NOMO-1 treated with DMSO at 0.1 percent for 48 hours (cell line): ENCODE measurements at regions not wholly inside any gene's neighbourhood (a gene's known extent, or its start where the extent isn't known, plus 50 kb on each side); places are given as distances from the start of the nearest gene placed in this dataset.

ENCODE experiments used
- DNase-seq: peaks from one replicate; lab custom pipeline; 2025; ENCODE audit not compliant: unreplicated experiment; lab: John Stamatoyannopoulos, UW

GRCh38 chr14:28515571-28515970, 251.0 kb upstream of the FOXG1 start:
- no peak for DNase-seq

GRCh38 chr14:28536889-28537288, 229.7 kb upstream of the FOXG1 start:
- no peak for DNase-seq

- no peak for DNase-seq
Measured at GRCh38 chr14:28542040-28542439, 224.5 kb upstream of the FOXG1 start.

GRCh38 chr14:28565345-28565744, 201.2 kb upstream of the FOXG1 start:
- DNase-seq, result no peak

- DNase-seq, result no peak
Measured at GRCh38 chr14:28570391-28570790, 196.2 kb upstream of the FOXG1 start.

GRCh38 chr14:28571636-28572035, 195.0 kb upstream of the FOXG1 start:
- no peak for DNase-seq

GRCh38 chr14:28576523-28576922, 190.1 kb upstream of the FOXG1 start:
- no peak for DNase-seq

GRCh38 chr14:28577187-28577586, 189.4 kb upstream of the FOXG1 start:
- DNase-seq, result no peak

- no peak for DNase-seq
Measured at GRCh38 chr14:28577711-28578131, 188.9 kb upstream of the FOXG1 start.

- DNase-seq, result no peak
Measured at GRCh38 chr14:28584951-28585350, 181.6 kb upstream of the FOXG1 start.

- no peak for DNase-seq
Measured at GRCh38 chr14:28589792-28590191, 176.8 kb upstream of the FOXG1 start.

GRCh38 chr14:28596391-28596790, 170.2 kb upstream of the FOXG1 start:
- DNase-seq, result no peak

- DNase-seq, result no peak
Measured at GRCh38 chr14:28599191-28599590, 167.4 kb upstream of the FOXG1 start.

GRCh38 chr14:28599605-28600004, 167.0 kb upstream of the FOXG1 start:
- no peak for DNase-seq

- DNase-seq, result no peak
Measured at GRCh38 chr14:28603606-28604005, 163.0 kb upstream of the FOXG1 start.

- no peak for DNase-seq
Measured at GRCh38 chr14:28607661-28608060, 158.9 kb upstream of the FOXG1 start.

- no peak for DNase-seq
Measured at GRCh38 chr14:28608443-28608842, 158.1 kb upstream of the FOXG1 start.

GRCh38 chr14:28608851-28609828, 157.4 kb upstream of the FOXG1 start:
- peak; percentile 28 for DNase-seq

GRCh38 chr14:28612414-28612813, 154.2 kb upstream of the FOXG1 start:
- no peak for DNase-seq

- no peak for DNase-seq
Measured at GRCh38 chr14:28613532-28613931, 153.1 kb upstream of the FOXG1 start.

- no peak for DNase-seq
Measured at GRCh38 chr14:28626780-28627179, 139.8 kb upstream of the FOXG1 start.

GRCh38 chr14:28629328-28630004, 137.1 kb upstream of the FOXG1 start:
- DNase-seq, result no peak
